ENCODE measurements at regions not wholly inside any gene's neighbourhood (a gene's known extent, or its start where the extent isn't known, plus 50 kb on each side); places are given as distances from the start of the nearest gene placed in this dataset.

GRCh38 chr2:34294961-34295360 is 695.9 kb upstream of the FAM98A start:
- Histone ChIP-seq H3K36me3 (ENCODE audit: low read depth) (no peaks in the 10 kb centered on the region), H3K79me2 (ENCODE audit: low read depth) (no peaks in the 10 kb centered on the region), H3K27me3 (ENCODE audit: insufficient read depth, low read depth) (peaks cover 1% of the 10 kb centered on the region; the same call in 1 of the 2 replicates), H3F3A (ENCODE audit: insufficient read depth, low read depth) (no peaks in the 10 kb centered on the region), H2AFZ (no peak overlapping the region), H3K4me2 (no peak overlapping the region), H4K20me1 (ENCODE audit: insufficient read depth) (no peaks in the 10 kb centered on the region), H3K27ac (no peak overlapping the region), H3K4me1 (replicated peaks; ENCODE audit: insufficient read depth) (no peaks in the 10 kb centered on the region), H3K4me3 (no peak overlapping the region), H3K9me2 (ENCODE audit: insufficient read depth) (no peaks in the 10 kb centered on the region), H3K9me3 (ENCODE audit: insufficient read depth, low read depth) (no peaks in the 10 kb centered on the region)
- intact Hi-C loops (cut with micrococcal nuclease; ENCODE audit: unreplicated experiment), result no loop called here
- ChIA-PET CTCF (no interaction called here), POLR2A (ENCODE audit: unreplicated experiment) (no interaction called here)
- TF ChIP-seq, protein P1, sequence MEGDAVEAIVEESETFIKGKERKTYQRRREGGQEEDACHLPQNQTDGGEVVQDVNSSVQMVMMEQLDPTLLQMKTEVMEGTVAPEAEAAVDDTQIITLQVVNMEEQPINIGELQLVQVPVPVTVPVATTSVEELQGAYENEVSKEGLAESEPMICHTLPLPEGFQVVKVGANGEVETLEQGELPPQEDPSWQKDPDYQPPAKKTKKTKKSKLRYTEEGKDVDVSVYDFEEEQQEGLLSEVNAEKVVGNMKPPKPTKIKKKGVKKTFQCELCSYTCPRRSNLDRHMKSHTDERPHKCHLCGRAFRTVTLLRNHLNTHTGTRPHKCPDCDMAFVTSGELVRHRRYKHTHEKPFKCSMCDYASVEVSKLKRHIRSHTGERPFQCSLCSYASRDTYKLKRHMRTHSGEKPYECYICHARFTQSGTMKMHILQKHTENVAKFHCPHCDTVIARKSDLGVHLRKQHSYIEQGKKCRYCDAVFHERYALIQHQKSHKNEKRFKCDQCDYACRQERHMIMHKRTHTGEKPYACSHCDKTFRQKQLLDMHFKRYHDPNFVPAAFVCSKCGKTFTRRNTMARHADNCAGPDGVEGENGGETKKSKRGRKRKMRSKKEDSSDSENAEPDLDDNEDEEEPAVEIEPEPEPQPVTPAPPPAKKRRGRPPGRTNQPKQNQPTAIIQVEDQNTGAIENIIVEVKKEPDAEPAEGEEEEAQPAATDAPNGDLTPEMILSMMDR (conservative IDR thresholded peaks at IDR 0.05), result no peak
- no peak for TF ChIP-seq EZH2 (IDR thresholded peaks at IDR 0.05; ENCODE audit: low read depth)
- no TSS peak for BruUV-seq (replicated peaks)
- DNase-seq, result no peak

GRCh38 chr2:34291076-34291475 is 692.0 kb upstream of the FAM98A start:
- no TSS peak for BruUV-seq (replicated peaks)
- Histone ChIP-seq H3K36me3 (ENCODE audit: low read depth) (no peaks in the 10 kb centered on the region), H3K9me3 (ENCODE audit: insufficient read depth, low read depth) (no peaks in the 10 kb centered on the region), H3K27ac (no peak overlapping the region), H4K20me1 (ENCODE audit: insufficient read depth) (no peaks in the 10 kb centered on the region; the same call in 1 of the 2 replicates), H3K79me2 (ENCODE audit: low read depth) (no peaks in the 10 kb centered on the region), H3K9me2 (ENCODE audit: insufficient read depth) (no peaks in the 10 kb centered on the region), H2AFZ (no peak overlapping the region), H3K27me3 (ENCODE audit: insufficient read depth, low read depth) (peaks cover 10% of the 10 kb centered on the region; the same call in 1 of the 2 replicates), H3K4me2 (no peak overlapping the region), H3F3A (ENCODE audit: insufficient read depth, low read depth) (no peaks in the 10 kb centered on the region), H3K4me1 (replicated peaks; ENCODE audit: insufficient read depth) (no peaks in the 10 kb centered on the region), H3K4me3 (no peak overlapping the region)
- no peak for DNase-seq
- TF ChIP-seq, protein P1 (conservative IDR thresholded peaks at IDR 0.05), result no peak
- TF ChIP-seq EZH2 (IDR thresholded peaks at IDR 0.05; ENCODE audit: low read depth), result no peak
- intact Hi-C loops (cut with micrococcal nuclease; ENCODE audit: unreplicated experiment), result no loop called here
- POLR2A ChIA-PET (ENCODE audit: unreplicated experiment), result no interaction called here
- CTCF ChIA-PET, result no interaction called here

GRCh38 chr2:34288016-34288415 is 688.9 kb upstream of the FAM98A start:
- Histone ChIP-seq H3F3A (ENCODE audit: insufficient read depth, low read depth) (no peaks in the 10 kb centered on the region), H2AFZ (no peak overlapping the region), H3K36me3 (ENCODE audit: low read depth) (no peaks in the 10 kb centered on the region), H3K27me3 (ENCODE audit: insufficient read depth, low read depth) (peaks cover 10% of the 10 kb centered on the region; the same call in 1 of the 2 replicates), H4K20me1 (ENCODE audit: insufficient read depth) (no peaks in the 10 kb centered on the region; the same call in 1 of the 2 replicates), H3K4me3 (no peak overlapping the region), H3K9me2 (ENCODE audit: insufficient read depth) (no peaks in the 10 kb centered on the region), H3K9me3 (ENCODE audit: insufficient read depth, low read depth) (no peaks in the 10 kb centered on the region), H3K79me2 (ENCODE audit: low read depth) (no peaks in the 10 kb centered on the region), H3K27ac (no peak overlapping the region), H3K4me1 (replicated peaks; ENCODE audit: insufficient read depth) (no peaks in the 10 kb centered on the region), H3K4me2 (no peak overlapping the region)
- ChIA-PET POLR2A (ENCODE audit: unreplicated experiment) (no interaction called here), CTCF (interaction anchor here (0.6 kb wide), 1 partner anchor 14 kb away, joined by 5 read pairs; no protein-coding TSS in a partner anchor)
- DNase-seq, result no peak
- no peak for TF ChIP-seq EZH2 (IDR thresholded peaks at IDR 0.05; ENCODE audit: low read depth)
- TF ChIP-seq, protein P1 (conservative IDR thresholded peaks at IDR 0.05), result no peak
- BruUV-seq (replicated peaks), result no TSS peak
- intact Hi-C loops (cut with micrococcal nuclease; ENCODE audit: unreplicated experiment), result no loop called here

Measured in PC-9 (cell line).